Gastroesophageal sphincter (tissue), 3 donors: ENCODE measurements at regions not wholly inside any gene's neighbourhood (a gene's known extent, or its start where the extent isn't known, plus 50 kb on each side); places are given as distances from the start of the nearest gene placed in this dataset.

Source experiments
- EP300 ChIP-seq: sonication (generic); formaldehyde crosslinking; IDR thresholded peaks from one replicate; pipeline ENCODE4 v1.6.1; 2017; ENCODE audit warnings: antibody characterized with exemption, mild to moderate bottlenecking
- POLR2A ChIP-seq, 2 donors: fragments of 450-650 bp; IDR thresholded peaks; one replicate each; pipeline ENCODE4 v1.6.1; 2017; ENCODE audit warnings: antibody characterized with exemption in 2 of 2, mild to moderate bottlenecking in 2 of 2, moderate library complexity in 1 of 2
- POLR2AphosphoS5 ChIP-seq: sonication (generic); formaldehyde crosslinking; IDR thresholded peaks from one replicate; pipeline ENCODE4 v1.6.1; 2017; ENCODE audit warnings: antibody characterized with exemption
- TF ChIP-seq, protein P1 (sequence below), 4 experiments: fragments of 200-600 bp in 2 of 4; fragments of 450-650 bp in 2 of 4; sonication (generic) in 1 of 4; IDR thresholded peaks; one replicate each; pipeline ENCODE4 v1.5.1; 2017 to 2019; ENCODE audit warnings: antibody characterized with exemption in 4 of 4, mild to moderate bottlenecking in 2 of 4, moderate library complexity in 2 of 4

DNA sequence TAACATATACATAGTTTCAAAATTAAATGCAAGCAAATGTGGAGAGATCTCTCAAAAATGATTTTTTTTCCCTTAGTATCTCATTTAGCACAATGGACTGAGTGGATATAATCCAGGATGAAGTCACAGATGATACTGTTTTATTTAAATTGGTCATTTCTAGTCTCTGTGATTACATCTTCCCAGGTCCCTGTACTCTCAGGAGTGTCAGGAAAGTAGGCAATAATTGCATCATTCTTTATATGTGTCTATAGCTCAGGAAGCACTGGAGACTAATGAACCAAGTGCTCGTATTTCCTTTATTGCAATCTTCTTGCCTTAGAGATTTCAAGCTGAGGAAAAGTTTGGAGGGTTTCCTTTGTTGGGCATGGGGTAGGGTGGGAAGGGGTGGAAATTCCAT lies 309.4 kb upstream of the THRB start:
- TF ChIP-seq, protein P1, sequence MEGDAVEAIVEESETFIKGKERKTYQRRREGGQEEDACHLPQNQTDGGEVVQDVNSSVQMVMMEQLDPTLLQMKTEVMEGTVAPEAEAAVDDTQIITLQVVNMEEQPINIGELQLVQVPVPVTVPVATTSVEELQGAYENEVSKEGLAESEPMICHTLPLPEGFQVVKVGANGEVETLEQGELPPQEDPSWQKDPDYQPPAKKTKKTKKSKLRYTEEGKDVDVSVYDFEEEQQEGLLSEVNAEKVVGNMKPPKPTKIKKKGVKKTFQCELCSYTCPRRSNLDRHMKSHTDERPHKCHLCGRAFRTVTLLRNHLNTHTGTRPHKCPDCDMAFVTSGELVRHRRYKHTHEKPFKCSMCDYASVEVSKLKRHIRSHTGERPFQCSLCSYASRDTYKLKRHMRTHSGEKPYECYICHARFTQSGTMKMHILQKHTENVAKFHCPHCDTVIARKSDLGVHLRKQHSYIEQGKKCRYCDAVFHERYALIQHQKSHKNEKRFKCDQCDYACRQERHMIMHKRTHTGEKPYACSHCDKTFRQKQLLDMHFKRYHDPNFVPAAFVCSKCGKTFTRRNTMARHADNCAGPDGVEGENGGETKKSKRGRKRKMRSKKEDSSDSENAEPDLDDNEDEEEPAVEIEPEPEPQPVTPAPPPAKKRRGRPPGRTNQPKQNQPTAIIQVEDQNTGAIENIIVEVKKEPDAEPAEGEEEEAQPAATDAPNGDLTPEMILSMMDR (IDR thresholded peaks at IDR 0.05), result no peak
- no peak for TF ChIP-seq POLR2A (IDR thresholded peaks at IDR 0.05)
- no peak for TF ChIP-seq POLR2AphosphoS5
- no peak for TF ChIP-seq EP300
